ENCODE measurements at regions not wholly inside any gene's neighbourhood (a gene's known extent, or its start where the extent isn't known, plus 50 kb on each side); places are given as distances from the start of the nearest gene placed in this dataset.

GRCh38 chr4:156527237-156527993 lies 444.2 kb downstream of the PDGFC start:
- no peak overlapping the region for H3K4me3 Mint-ChIP-seq
- H3K4me1 Mint-ChIP-seq = no peaks in the 10 kb centered on the region
- no peaks in the 10 kb centered on the region for H3K9me3 Mint-ChIP-seq

DNA sequence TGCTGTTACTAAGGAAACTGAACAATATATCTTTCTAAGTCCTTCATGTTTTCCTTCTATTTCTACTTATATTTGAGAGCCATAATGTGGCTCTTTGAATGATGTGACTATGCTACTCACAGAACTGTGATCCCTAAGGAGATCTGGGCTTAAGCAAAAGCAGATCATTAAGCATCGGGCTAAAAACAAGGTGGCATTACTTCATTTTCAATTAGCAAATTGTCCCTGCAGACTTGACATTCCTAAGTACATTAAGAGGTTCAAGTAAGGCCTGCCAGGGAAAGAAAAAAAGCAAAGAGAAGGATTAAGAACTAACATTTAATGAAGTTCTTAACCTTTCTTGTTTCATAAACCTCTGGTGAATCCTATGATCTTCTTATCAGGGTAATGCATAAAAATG lies 447.6 kb downstream of the PDGFC start:
- H3K36me3 Mint-ChIP-seq (ENCODE audit: low read depth) = no peaks in the 10 kb centered on the region
- DNase-seq = no peak
- H3K4me3 Mint-ChIP-seq = no peak overlapping the region
- H3K27me3 Mint-ChIP-seq (ENCODE audit: low read depth, poor library complexity) = no peaks in the 10 kb centered on the region
- no peaks in the 10 kb centered on the region for H3K9me3 Mint-ChIP-seq
- no peak overlapping the region for H3K27ac Mint-ChIP-seq
- no peak for TF ChIP-seq CTCF (IDR thresholded peaks at IDR 0.05)
- H3K4me1 Mint-ChIP-seq = no peaks in the 10 kb centered on the region

More at GRCh38 chr4:156527237-156527993, 444.2 kb downstream of the PDGFC start:
- Mint-ChIP-seq H3K27me3 (ENCODE audit: low read depth, poor library complexity) (no peaks in the 10 kb centered on the region), H3K27ac (no peak overlapping the region), H3K36me3 (ENCODE audit: low read depth) (no peaks in the 10 kb centered on the region)
- no peak for TF ChIP-seq CTCF (IDR thresholded peaks at IDR 0.05)
- DNase-seq = no peak

DNA sequence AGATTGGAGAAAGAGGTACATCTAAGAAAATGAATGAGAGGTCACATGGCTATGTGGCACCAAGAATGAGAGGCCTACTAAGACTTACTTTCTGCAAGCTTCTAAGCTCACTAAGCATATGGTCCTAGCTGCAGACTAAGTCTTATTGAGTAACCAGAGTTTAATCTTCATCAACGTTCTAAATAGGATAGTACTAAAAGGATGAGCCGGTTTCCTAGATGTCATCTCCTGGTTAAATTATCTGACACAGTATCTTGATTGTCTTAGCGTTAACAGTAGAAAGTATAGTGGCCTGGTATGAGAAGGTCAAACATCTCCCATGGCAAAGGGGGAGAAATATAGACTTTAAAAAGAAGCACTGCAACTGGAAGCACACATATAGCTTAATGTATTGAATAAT lies 448.1 kb downstream of the PDGFC start:
- no peak for TF ChIP-seq CTCF (IDR thresholded peaks at IDR 0.05)
- H3K27ac Mint-ChIP-seq = no peak overlapping the region
- no peak for DNase-seq
- H3K36me3 Mint-ChIP-seq (ENCODE audit: low read depth) = no peaks in the 10 kb centered on the region
- H3K9me3 Mint-ChIP-seq = no peaks in the 10 kb centered on the region
- H3K27me3 Mint-ChIP-seq (ENCODE audit: low read depth, poor library complexity) = no peaks in the 10 kb centered on the region
- H3K4me1 Mint-ChIP-seq = no peaks in the 10 kb centered on the region
- H3K4me3 Mint-ChIP-seq = no peak overlapping the region

- Mint-ChIP-seq H3K4me1 (no peaks in the 10 kb centered on the region), H3K27me3 (ENCODE audit: low read depth, poor library complexity) (no peaks in the 10 kb centered on the region), H3K27ac (no peak overlapping the region), H3K4me3 (no peak overlapping the region), H3K36me3 (ENCODE audit: low read depth) (no peaks in the 10 kb centered on the region), H3K9me3 (no peaks in the 10 kb centered on the region)
- DNase-seq = no peak
- no peak for TF ChIP-seq CTCF (IDR thresholded peaks at IDR 0.05)
Measured at GRCh38 chr4:156521631-156522030, 450.0 kb downstream of the PDGFC start.

- H3K4me3 Mint-ChIP-seq = no peak overlapping the region
- no peak overlapping the region for H3K27ac Mint-ChIP-seq
- no peaks in the 10 kb centered on the region for H3K9me3 Mint-ChIP-seq
- TF ChIP-seq CTCF (IDR thresholded peaks at IDR 0.05) = no peak
- no peaks in the 10 kb centered on the region for H3K36me3 Mint-ChIP-seq (ENCODE audit: low read depth)
- H3K4me1 Mint-ChIP-seq = peaks cover 5% of the 10 kb centered on the region
- no peak for DNase-seq
- H3K27me3 Mint-ChIP-seq (ENCODE audit: low read depth, poor library complexity) = no peaks in the 10 kb centered on the region
Measured at GRCh38 chr4:156517956-156518355, 453.6 kb downstream of the PDGFC start.

GRCh38 chr4:156517546-156517945 lies 454.1 kb downstream of the PDGFC start:
- no peak for TF ChIP-seq CTCF (IDR thresholded peaks at IDR 0.05)
- no peak for DNase-seq
- Mint-ChIP-seq H3K27me3 (ENCODE audit: low read depth, poor library complexity) (no peaks in the 10 kb centered on the region), H3K4me1 (peaks cover 5% of the 10 kb centered on the region), H3K36me3 (ENCODE audit: low read depth) (no peaks in the 10 kb centered on the region), H3K4me3 (no peak overlapping the region), H3K27ac (no peak overlapping the region), H3K9me3 (no peaks in the 10 kb centered on the region)
